Epithelial cell of esophagus (primary cell): ENCODE measurements at regions not wholly inside any gene's neighbourhood (a gene's known extent, or its start where the extent isn't known, plus 50 kb on each side); places are given as distances from the start of the nearest gene placed in this dataset.

ENCODE experiments used
- DNase-seq: peaks from one replicate; pipeline ENCODE4 v3.0.0; 2010; ENCODE audit warnings: low read depth
- H3K4me3 ChIP-seq: 2 replicates; pipeline ENCODE4 v1.5.1; 2011; ENCODE audit warnings: mild to moderate bottlenecking, low read length, control low read depth
- CTCF ChIP-seq: IDR thresholded peaks from 2 replicates; pipeline ENCODE4 v1.5.1; 2011; ENCODE audit warnings: low read depth, mild to moderate bottlenecking, low read length, control low read depth, inconsistent platforms; ENCODE audit not compliant: insufficient read depth; ENCODE audit errors: missing control alignments

GRCh38 chr2:144686518-144687215 is 166.7 kb upstream of the ZEB2 start:
- DNase-seq: no peak
- no peak overlapping the region for H3K4me3 ChIP-seq

GRCh38 chr2:144683966-144684365 is 164.0 kb upstream of the ZEB2 start:
- TF ChIP-seq CTCF: no peak
- no peak overlapping the region for H3K4me3 ChIP-seq
- no peak for DNase-seq

More at GRCh38 chr2:144686518-144687215, 166.7 kb upstream of the ZEB2 start:
- TF ChIP-seq CTCF: no peak

- peak; percentile 26 for DNase-seq
- TF ChIP-seq CTCF: no peak
- H3K4me3 ChIP-seq: no peak overlapping the region
Measured at GRCh38 chr2:144683107-144683753, 163.3 kb upstream of the ZEB2 start.

GRCh38 chr2:144682248-144682647 is 162.3 kb upstream of the ZEB2 start:
- H3K4me3 ChIP-seq: no peak overlapping the region
- DNase-seq: peak; percentile 56
- TF ChIP-seq CTCF: no peak

- DNase-seq: peak; percentile 55
- TF ChIP-seq CTCF: no peak
- no peak overlapping the region for H3K4me3 ChIP-seq
Measured at GRCh38 chr2:144681389-144681788, 161.5 kb upstream of the ZEB2 start.

GRCh38 chr2:144679942-144680341 is 160.0 kb upstream of the ZEB2 start:
- H3K4me3 ChIP-seq: no peak overlapping the region
- no peak for DNase-seq
- no peak for TF ChIP-seq CTCF
